NCI-H82 treated with DMSO at 0.1 percent for 48 hours (cell line): ENCODE measurements at regions not wholly inside any gene's neighbourhood (a gene's known extent, or its start where the extent isn't known, plus 50 kb on each side); places are given as distances from the start of the nearest gene placed in this dataset.
A peak's percentile ranks its signal among the peaks of the same experiment; 100 is the strongest.
"Not testable (repeated sequence)": the region's sequence is repeated elsewhere in the genome, so short reads cannot be mapped to it uniquely, and the experiment has no call there.

Experiments used
- DNase-seq: peaks from one replicate; lab custom pipeline; 2025; ENCODE audit not compliant: unreplicated experiment; lab: John Stamatoyannopoulos, UW

GRCh38 chr3:117846238-117846637 is 1136.7 kb downstream of the TUSC7 start:
- DNase-seq = no peak

- no peak for DNase-seq
Observed at GRCh38 chr3:117848606-117849005, 1139.0 kb downstream of the TUSC7 start.

GRCh38 chr3:117853923-117854668 is 1144.5 kb downstream of the TUSC7 start:
- DNase-seq = no peak

GRCh38 chr3:117856354-117856753 is 1146.8 kb downstream of the TUSC7 start:
- no peak for DNase-seq

GRCh38 chr3:117863146-117863545 is 1153.6 kb downstream of the TUSC7 start:
- DNase-seq = no peak

- no peak for DNase-seq
Observed at GRCh38 chr3:117865338-117865737, 1155.8 kb downstream of the TUSC7 start.

GRCh38 chr3:117868766-117869165 is 1159.2 kb downstream of the TUSC7 start:
- DNase-seq = no peak

GRCh38 chr3:117871934-117872333 is 1162.4 kb downstream of the TUSC7 start:
- DNase-seq = no peak

GRCh38 chr3:117872594-117873248 is 1161.9 kb downstream of the IGSF11 start:
- not testable (repeated sequence) for DNase-seq

GRCh38 chr3:117873249-117873600 is 1161.4 kb downstream of the IGSF11 start:
- DNase-seq = no peak

GRCh38 chr3:117874028-117874690 is 1160.5 kb downstream of the IGSF11 start:
- peak; percentile 89 for DNase-seq

- peak; percentile 99 for DNase-seq
Observed at GRCh38 chr3:117874904-117875874, 1159.5 kb downstream of the IGSF11 start.

GRCh38 chr3:117875887-117876286 is 1158.8 kb downstream of the IGSF11 start:
- peak; percentile 99 for DNase-seq

GRCh38 chr3:117880638-117881037 is 1154.0 kb downstream of the IGSF11 start:
- DNase-seq = no peak

GRCh38 chr3:117881210-117881609 is 1153.4 kb downstream of the IGSF11 start:
- DNase-seq = no peak

- no peak for DNase-seq
Observed at GRCh38 chr3:117885011-117885441, 1149.6 kb downstream of the IGSF11 start.

GRCh38 chr3:117886147-117886546 is 1148.5 kb downstream of the IGSF11 start:
- no peak for DNase-seq

- DNase-seq = no peak
Observed at GRCh38 chr3:117887031-117887430, 1147.6 kb downstream of the IGSF11 start.

- DNase-seq = no peak
Observed at GRCh38 chr3:117887901-117888300, 1146.7 kb downstream of the IGSF11 start.

GRCh38 chr3:117892431-117892841 is 1142.2 kb downstream of the IGSF11 start:
- DNase-seq = no peak

- no peak for DNase-seq
Observed at GRCh38 chr3:117893001-117893400, 1141.6 kb downstream of the IGSF11 start.
